HepG2 (cell line): ENCODE measurements at regions not wholly inside any gene's neighbourhood (a gene's known extent, or its start where the extent isn't known, plus 50 kb on each side); places are given as distances from the start of the nearest gene placed in this dataset.

Source experiments
- ATAC-seq: fragments of 200-7000 bp; cut with Tn5 transposase; 3 replicates; pipeline ENCODE4 v1.9.1; 2020; ENCODE audit warnings: mild to moderate bottlenecking, moderate library complexity
- BruUV-seq: library from RNA; stranded (reverse); fragments of 400-500 nt; replicated peaks from 2 replicates; lab custom pipeline; 2021; lab: Mats Ljungman, UMichigan
- CTCF ChIA-PET: fragments of 300-600 bp; formaldehyde crosslinking; extraction: SDS; loops from one replicate; lab custom pipeline; 2021; ENCODE audit warnings: low total read pairs, inconsistent platforms, low intra/inter-chr PET ratio; lab: Yijun Ruan, JAX
- POLR2A ChIA-PET: fragments of 350-600 bp; sonication (Branson Sonifier 250); formaldehyde crosslinking; loops from one replicate; lab custom pipeline; 2020; ENCODE audit warnings: antibody characterized with exemption, inconsistent platforms; lab: Yijun Ruan, JAX
- DNase-seq: peaks from one replicate; pipeline ENCODE4 v3.0.0-alpha.2; 2015; ENCODE audit warnings: low spot score
- FAIRE-seq: peaks from 3 replicates; lab custom pipeline; 2011; peaks lifted over from hg19 to GRCh38; lab: Jason Lieb, UNC
- H2AFZ ChIP-seq: one replicate; pipeline ENCODE4 v1.6.1; 2011; ENCODE audit warnings: low read length, inconsistent platforms
- H3K27ac ChIP-seq: fragments of 300-600 bp; 3 replicates; pipeline ENCODE4 v1.8.0; 2011; ENCODE audit warnings: mixed run types, mild to moderate bottlenecking, mixed read lengths, low read length, inconsistent platforms; ENCODE audit not compliant: insufficient read depth; ENCODE audit errors: extremely low read length
- H3K27me3 ChIP-seq, 2 experiments: fragments of 200-600 bp in 1 of 2; 2 replicates in 1 of 2; 3 replicates in 1 of 2; pipeline versions ENCODE4 v1.6.0 to v1.8.0; 2011; ENCODE audit warnings: low read length in 2 of 2, mild to moderate bottlenecking in 2 of 2, moderate library complexity in 2 of 2, inconsistent platforms in 1 of 2; ENCODE audit not compliant: insufficient read depth in 2 of 2, control insufficient read depth in 1 of 2
- H3K36me3 ChIP-seq, 2 experiments: fragments of 200-600 bp in 1 of 2; replicated peaks in 1 of 2; 2 replicates in 1 of 2; 3 replicates in 1 of 2; pipeline versions ENCODE4 v1.5.1 to v1.8.0; 2011; ENCODE audit warnings: low read length in 2 of 2, inconsistent platforms in 1 of 2; ENCODE audit not compliant: insufficient read depth in 2 of 2, control insufficient read depth in 1 of 2
- H3K4me1 ChIP-seq: 2 replicates; pipeline ENCODE4 v1.5.1; 2012; ENCODE audit warnings: low read length, inconsistent platforms; ENCODE audit not compliant: insufficient read depth
- H3K4me2 ChIP-seq: 2 replicates; pipeline ENCODE4 v1.6.0; 2011; ENCODE audit warnings: low read depth, low read length, inconsistent platforms
- H3K4me3 ChIP-seq, 3 experiments: fragments of 200-600 bp in 1 of 3; sonication (generic), shearing (Covaris generic) in 1 of 3; replicated peaks in 1 of 3; 2 replicates each; pipeline ENCODE4 v1.5.1; 2011 to 2016; ENCODE audit warnings: low read length in 3 of 3, inconsistent platforms in 2 of 3, low read depth in 2 of 3, mild to moderate bottlenecking in 2 of 3, control low read depth in 1 of 3, mixed read lengths in 1 of 3; ENCODE audit not compliant: insufficient read depth in 1 of 3
- H3K79me2 ChIP-seq: one replicate; pipeline ENCODE4 v1.6.1; 2011; ENCODE audit warnings: low read length, inconsistent platforms; ENCODE audit not compliant: insufficient read depth
- H3K9ac ChIP-seq: 2 replicates; pipeline ENCODE4 v1.6.0; 2011; ENCODE audit warnings: mild to moderate bottlenecking, low read depth, low read length, inconsistent platforms; ENCODE audit not compliant: insufficient read depth
- H3K9me3 ChIP-seq: 2 replicates; pipeline ENCODE4 v1.5.1; 2012; ENCODE audit warnings: mild to moderate bottlenecking, low read length
- H4K20me1 ChIP-seq: 2 replicates; pipeline ENCODE4 v1.6.0; 2011; ENCODE audit warnings: inconsistent platforms, mild to moderate bottlenecking, low read length, moderate library complexity; ENCODE audit not compliant: insufficient read depth
- CSRNP1 ChIP-seq: sonication (generic); formaldehyde crosslinking; IDR thresholded peaks from 2 replicates; pipeline ENCODE4 v1.8.1; 2023; ENCODE audit warnings: mild to moderate bottlenecking, missing genetic modification reagents
- E2F1 ChIP-seq: sonication (generic); formaldehyde crosslinking; IDR thresholded peaks from 2 replicates; pipeline ENCODE4 v1.5.0; 2020; ENCODE audit warnings: missing genetic modification reagents
- ETS1 ChIP-seq: sonication (generic); formaldehyde crosslinking; IDR thresholded peaks from 2 replicates; pipeline ENCODE4 v1.4.0; 2020; ENCODE audit warnings: missing genetic modification reagents
- MAFG ChIP-seq: sonication (generic); formaldehyde crosslinking; IDR thresholded peaks from 2 replicates; pipeline ENCODE4 v1.5.1; 2020; ENCODE audit warnings: mild to moderate bottlenecking, missing genetic modification reagents
- MBNL3 ChIP-seq: fragments of 250-450 bp; sonication (Bioruptor Pico); conservative IDR thresholded peaks from 2 replicates; pipeline ENCODE4 v1.8.0; 2022; ENCODE audit warnings: mild to moderate bottlenecking, inconsistent platforms
- POLR2AphosphoS5 ChIP-seq: IDR thresholded peaks from 2 replicates; pipeline ENCODE4 v1.6.1; 2012; ENCODE audit warnings: low read depth, low read length
- SCMH1 ChIP-seq: sonication (generic); formaldehyde crosslinking; IDR thresholded peaks from 2 replicates; pipeline ENCODE4 v1.9.0; 2021; ENCODE audit warnings: missing genetic modification reagents, mild to moderate bottlenecking, borderline replicate concordance
- ZGPAT ChIP-seq: IDR thresholded peaks from 2 replicates; pipeline ENCODE4 v1.6.1; 2016; ENCODE audit warnings: mild to moderate bottlenecking
- ZNF629 ChIP-seq: sonication (generic); formaldehyde crosslinking; conservative IDR thresholded peaks from 2 replicates; pipeline ENCODE4 v1.5.0; 2020; ENCODE audit warnings: missing genetic modification reagents
- ZNF724P ChIP-seq: sonication (generic); formaldehyde crosslinking; IDR thresholded peaks from 2 replicates; pipeline ENCODE4 v1.8.0; 2022; ENCODE audit warnings: missing genetic modification reagents, borderline replicate concordance
- ZNF782 ChIP-seq: sonication (generic); formaldehyde crosslinking; IDR thresholded peaks from 2 replicates; pipeline ENCODE4 v1.4.0; 2020; ENCODE audit warnings: missing genetic modification reagents, mild to moderate bottlenecking, borderline replicate concordance
- ZNF891 ChIP-seq: sonication (generic); formaldehyde crosslinking; IDR thresholded peaks from 2 replicates; pipeline ENCODE4 v1.5.0; 2020; ENCODE audit warnings: mild to moderate bottlenecking, missing genetic modification reagents
- ZSCAN25 ChIP-seq: sonication (generic); formaldehyde crosslinking; IDR thresholded peaks from 2 replicates; pipeline ENCODE4 v1.8.0; 2022; ENCODE audit warnings: mild to moderate bottlenecking, missing genetic modification reagents
- WGBS: methylation state at CpG from one replicate; pipeline ENCODE4 v1.1.6; 2017; ENCODE audit warnings: low lambda C conversion rate; 5-methylcytosine and 5-hydroxymethylcytosine counted together
- in situ Hi-C: cut with HindIII; loops from 2 replicates; pipeline ENCODE4 v1.10.0; 2017; ENCODE audit warnings: low pct_unique_long_range_greater_than_20kb; ENCODE audit not compliant: extremely low pct_ligation_motif_present
- intact Hi-C: fragments of 100-400 bp; cut with micrococcal nuclease; formaldehyde crosslinking; loops from one replicate; pipeline ENCODE4 v1.10.0; 2022; ENCODE audit not compliant: unreplicated experiment

- in situ Hi-C loops: no loop called here
- Histone ChIP-seq H3K4me2 (no peak overlapping the region), H2AFZ (no peak overlapping the region), H3K27ac (no peak overlapping the region), H3K9ac (no peak overlapping the region), H3K4me3 (no peak overlapping the region), H3K4me1 (no peaks in the 10 kb centered on the region)
- ChIA-PET POLR2A (no interaction called here), CTCF (no interaction called here)
- no peak for FAIRE-seq
- 5% methylated on average over 2 of the region's 2 CpGs for WGBS
- no peak for DNase-seq
- no peak for ATAC-seq
- intact Hi-C loops: no loop called here
- no peak for TF ChIP-seq ZNF782
- TF ChIP-seq SCMH1 (CRISPR knock-in tag): no peak
- no peak for TF ChIP-seq ZGPAT
- no peak for TF ChIP-seq POLR2AphosphoS5
- no peak for TF ChIP-seq MAFG (CRISPR knock-in tag)
- TF ChIP-seq ZNF629 (CRISPR knock-in tag): no peak
- TF ChIP-seq CSRNP1 (CRISPR knock-in tag): no peak
- TF ChIP-seq ZNF891 (CRISPR knock-in tag): no peak
- TF ChIP-seq ZSCAN25 (CRISPR knock-in tag): no peak
- TF ChIP-seq ETS1 (CRISPR knock-in tag): no peak
- TF ChIP-seq ZNF724P: no peak
- TF ChIP-seq E2F1 (CRISPR knock-in tag): no peak
- no peak for TF ChIP-seq MBNL3
- TF ChIP-seq, all 625 proteins: peak for 0
- no peaks in the 10 kb centered on the region for H3K79me2 ChIP-seq
- peaks cover 88% of the 10 kb centered on the region for H3K9me3 ChIP-seq
- no peaks in the 10 kb centered on the region for H3K36me3 ChIP-seq
- H3K27me3 ChIP-seq: no peaks in the 10 kb centered on the region
- BruUV-seq: no TSS peak
- no peaks in the 10 kb centered on the region for H4K20me1 ChIP-seq
Measured at GRCh38 chr4:14671146-14671545, 331.1 kb upstream of the CPEB2 start.
